Gastrocnemius medialis (tissue), 4 donors: ENCODE measurements at regions not wholly inside any gene's neighbourhood (a gene's known extent, or its start where the extent isn't known, plus 50 kb on each side); places are given as distances from the start of the nearest gene placed in this dataset.

ENCODE experiments used
- POLR2A ChIP-seq, 2 donors: fragments of 450-650 bp; IDR thresholded peaks; one replicate each; pipeline ENCODE4 v1.6.1; 2017; ENCODE audit warnings: antibody characterized with exemption in 2 of 2, mild to moderate bottlenecking in 2 of 2, moderate library complexity in 2 of 2
- TF ChIP-seq, protein P1 (sequence below), 5 experiments: fragments of 450-650 bp in 3 of 5; fragments of 200-600 bp in 2 of 5; sonication (generic) in 2 of 5; IDR thresholded peaks in 4 of 5; conservative IDR thresholded peaks in 1 of 5; 1 replicate in 4 of 5; 2 replicates in 1 of 5; pipeline ENCODE4 v1.5.1; 2016 to 2019; ENCODE audit warnings: antibody characterized with exemption in 5 of 5, mild to moderate bottlenecking in 3 of 5, moderate library complexity in 3 of 5

DNA sequence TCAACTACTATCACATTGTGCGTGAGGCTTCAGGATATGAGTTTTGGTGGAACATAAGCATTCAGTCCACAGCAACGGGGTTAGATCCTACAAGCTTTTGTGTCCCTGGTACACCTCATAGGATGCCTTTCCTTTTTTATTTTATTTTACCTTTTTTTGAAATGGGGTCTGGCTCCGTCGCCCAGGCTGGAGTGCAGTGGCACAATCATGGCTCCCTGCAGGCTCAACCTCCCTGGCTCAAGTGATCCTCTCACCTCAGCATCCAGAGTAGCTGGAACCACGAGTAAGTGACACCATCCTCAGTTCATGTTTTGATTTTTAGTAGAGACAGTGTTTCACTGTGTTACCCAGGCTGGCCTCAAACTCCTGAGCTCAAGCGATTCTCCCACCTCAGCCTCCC lies 86.0 kb upstream of the RAI14 start:
- TF ChIP-seq, protein P1, sequence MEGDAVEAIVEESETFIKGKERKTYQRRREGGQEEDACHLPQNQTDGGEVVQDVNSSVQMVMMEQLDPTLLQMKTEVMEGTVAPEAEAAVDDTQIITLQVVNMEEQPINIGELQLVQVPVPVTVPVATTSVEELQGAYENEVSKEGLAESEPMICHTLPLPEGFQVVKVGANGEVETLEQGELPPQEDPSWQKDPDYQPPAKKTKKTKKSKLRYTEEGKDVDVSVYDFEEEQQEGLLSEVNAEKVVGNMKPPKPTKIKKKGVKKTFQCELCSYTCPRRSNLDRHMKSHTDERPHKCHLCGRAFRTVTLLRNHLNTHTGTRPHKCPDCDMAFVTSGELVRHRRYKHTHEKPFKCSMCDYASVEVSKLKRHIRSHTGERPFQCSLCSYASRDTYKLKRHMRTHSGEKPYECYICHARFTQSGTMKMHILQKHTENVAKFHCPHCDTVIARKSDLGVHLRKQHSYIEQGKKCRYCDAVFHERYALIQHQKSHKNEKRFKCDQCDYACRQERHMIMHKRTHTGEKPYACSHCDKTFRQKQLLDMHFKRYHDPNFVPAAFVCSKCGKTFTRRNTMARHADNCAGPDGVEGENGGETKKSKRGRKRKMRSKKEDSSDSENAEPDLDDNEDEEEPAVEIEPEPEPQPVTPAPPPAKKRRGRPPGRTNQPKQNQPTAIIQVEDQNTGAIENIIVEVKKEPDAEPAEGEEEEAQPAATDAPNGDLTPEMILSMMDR (IDR thresholded peaks at IDR 0.05 in 4 of 5, conservative IDR thresholded peaks at IDR 0.05 in 1 of 5) = no peak
- TF ChIP-seq POLR2A (IDR thresholded peaks at IDR 0.05) = no peak
